Choroid plexus epithelial cell (primary cell): ENCODE measurements at regions not wholly inside any gene's neighbourhood (a gene's known extent, or its start where the extent isn't known, plus 50 kb on each side); places are given as distances from the start of the nearest gene placed in this dataset.

Source experiments
- DNase-seq: peaks from one replicate; pipeline ENCODE4 v3.0.0-alpha.2; 2010; ENCODE audit warnings: low read depth
- H3K4me3 ChIP-seq: 2 replicates; pipeline ENCODE4 v1.5.1; 2011; ENCODE audit warnings: low read depth, mild to moderate bottlenecking, control low read depth, low read length, moderate library complexity
- TF ChIP-seq, protein P1 (sequence below): conservative IDR thresholded peaks from 2 replicates; pipeline ENCODE4 v1.5.1; 2011; ENCODE audit warnings: low read depth, mild to moderate bottlenecking, control low read depth, inconsistent platforms, low read length, moderate library complexity

DNA sequence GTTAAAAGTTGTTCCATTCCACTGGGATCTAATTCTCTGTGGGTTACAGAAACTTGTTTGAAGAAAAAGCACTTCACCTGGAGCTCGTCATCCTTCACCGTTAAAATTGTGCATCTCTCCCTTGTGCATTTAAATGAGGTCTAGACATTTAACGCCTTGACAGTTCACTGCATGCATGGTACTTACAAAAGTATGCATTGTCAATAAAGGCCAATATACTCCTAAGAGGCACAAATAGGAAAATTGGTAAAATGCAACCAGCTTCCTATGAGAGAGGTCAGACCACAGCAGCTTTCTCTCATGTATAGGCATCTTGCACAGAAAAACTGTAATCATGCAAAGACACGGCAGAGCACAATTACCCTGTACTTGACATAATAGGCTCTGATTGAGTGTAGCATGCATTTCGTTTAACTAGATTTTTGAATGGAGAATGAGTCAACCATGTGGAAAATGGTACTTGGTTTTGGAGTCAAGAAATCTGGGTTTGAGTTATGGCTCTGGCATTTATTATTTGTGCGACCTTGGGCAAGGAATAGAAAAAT lies 378.5 kb downstream of the RFPL4B start:
- TF ChIP-seq, protein P1, sequence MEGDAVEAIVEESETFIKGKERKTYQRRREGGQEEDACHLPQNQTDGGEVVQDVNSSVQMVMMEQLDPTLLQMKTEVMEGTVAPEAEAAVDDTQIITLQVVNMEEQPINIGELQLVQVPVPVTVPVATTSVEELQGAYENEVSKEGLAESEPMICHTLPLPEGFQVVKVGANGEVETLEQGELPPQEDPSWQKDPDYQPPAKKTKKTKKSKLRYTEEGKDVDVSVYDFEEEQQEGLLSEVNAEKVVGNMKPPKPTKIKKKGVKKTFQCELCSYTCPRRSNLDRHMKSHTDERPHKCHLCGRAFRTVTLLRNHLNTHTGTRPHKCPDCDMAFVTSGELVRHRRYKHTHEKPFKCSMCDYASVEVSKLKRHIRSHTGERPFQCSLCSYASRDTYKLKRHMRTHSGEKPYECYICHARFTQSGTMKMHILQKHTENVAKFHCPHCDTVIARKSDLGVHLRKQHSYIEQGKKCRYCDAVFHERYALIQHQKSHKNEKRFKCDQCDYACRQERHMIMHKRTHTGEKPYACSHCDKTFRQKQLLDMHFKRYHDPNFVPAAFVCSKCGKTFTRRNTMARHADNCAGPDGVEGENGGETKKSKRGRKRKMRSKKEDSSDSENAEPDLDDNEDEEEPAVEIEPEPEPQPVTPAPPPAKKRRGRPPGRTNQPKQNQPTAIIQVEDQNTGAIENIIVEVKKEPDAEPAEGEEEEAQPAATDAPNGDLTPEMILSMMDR, result no peak
- no peak for DNase-seq
- no peak overlapping the region for H3K4me3 ChIP-seq

DNA sequence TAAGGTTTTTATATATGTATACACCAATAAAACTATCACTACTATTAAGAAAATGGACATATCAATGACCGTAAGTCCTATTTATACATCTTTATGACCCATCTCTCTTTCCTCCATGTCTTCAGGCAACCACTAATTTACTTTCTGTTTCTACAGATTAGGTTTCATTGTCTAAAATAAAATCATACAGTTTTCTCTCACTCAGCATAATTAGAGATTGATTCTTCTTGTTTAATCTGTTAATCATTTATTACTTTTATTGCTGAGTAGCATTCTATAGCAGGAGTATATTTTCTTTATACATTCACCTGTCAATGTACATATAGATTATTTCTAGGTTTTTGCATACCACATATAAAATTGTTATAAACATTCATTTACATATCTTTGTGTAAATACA lies 388.0 kb downstream of the RFPL4B start:
- DNase-seq, result no peak
- TF ChIP-seq, protein P1, result no peak
- H3K4me3 ChIP-seq, result no peak overlapping the region

DNA sequence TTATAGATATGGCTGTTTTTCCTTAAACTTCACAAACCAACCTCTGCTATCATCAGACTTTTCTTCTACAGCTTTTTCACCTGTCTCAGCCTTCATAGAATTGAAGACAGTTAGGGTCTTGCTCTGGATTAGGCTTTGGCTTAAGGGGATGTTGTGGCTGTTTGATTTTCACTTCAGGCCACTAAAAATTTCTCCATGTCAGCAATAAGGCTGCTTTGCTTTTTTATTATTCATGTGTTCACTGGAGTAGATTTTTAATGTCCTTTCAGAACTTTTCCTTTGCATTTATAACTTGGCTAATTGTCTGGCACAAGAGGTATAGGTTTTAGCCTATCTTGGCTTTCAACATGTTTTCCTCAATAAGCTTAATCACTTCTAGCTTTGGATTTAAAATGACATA lies 392.6 kb downstream of the RFPL4B start:
- TF ChIP-seq, protein P1, result no peak
- H3K4me3 ChIP-seq, result no peak overlapping the region
- DNase-seq, result no peak

DNA sequence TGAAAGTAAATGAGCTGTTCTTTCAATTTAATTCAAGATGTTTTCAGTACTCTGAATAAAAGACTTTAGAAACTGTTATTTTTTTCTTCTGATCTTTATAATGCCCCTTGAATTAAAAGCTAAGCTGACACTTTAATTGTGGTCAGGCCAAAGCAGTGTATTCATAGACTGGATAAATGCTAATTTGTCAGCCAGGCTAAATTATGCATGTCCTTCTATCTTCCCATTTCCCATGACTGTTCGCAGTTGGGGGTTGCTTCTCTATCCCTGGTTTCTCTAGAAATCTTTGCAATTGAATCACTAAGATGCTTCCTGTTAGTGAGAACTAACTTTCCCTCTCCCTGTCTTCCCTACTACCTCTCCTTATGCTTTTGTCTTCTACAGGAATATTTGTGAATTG lies 396.2 kb downstream of the RFPL4B start:
- H3K4me3 ChIP-seq, result no peak overlapping the region
- TF ChIP-seq, protein P1, result no peak
- DNase-seq, result no peak

DNA sequence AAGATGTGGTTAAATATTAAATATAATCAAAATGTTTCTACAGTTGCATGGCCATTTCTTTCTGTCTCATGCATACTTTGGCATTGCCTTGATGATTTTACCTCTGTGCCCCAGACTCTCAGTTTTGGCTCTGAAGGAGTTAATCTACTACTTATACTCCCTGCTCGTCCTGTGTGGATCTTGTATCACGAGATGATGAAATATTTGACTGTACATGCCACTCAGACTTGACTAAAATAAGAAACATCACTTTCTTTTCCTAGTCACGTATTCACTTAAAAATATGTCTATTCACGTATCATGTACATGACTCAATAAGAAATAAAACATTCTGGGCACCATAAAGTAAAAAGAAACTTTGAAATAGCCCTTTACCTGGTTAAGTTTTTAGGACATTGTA lies 397.7 kb downstream of the RFPL4B start:
- DNase-seq, result peak; percentile 6
- TF ChIP-seq, protein P1, result no peak
- H3K4me3 ChIP-seq, result no peak overlapping the region

DNA sequence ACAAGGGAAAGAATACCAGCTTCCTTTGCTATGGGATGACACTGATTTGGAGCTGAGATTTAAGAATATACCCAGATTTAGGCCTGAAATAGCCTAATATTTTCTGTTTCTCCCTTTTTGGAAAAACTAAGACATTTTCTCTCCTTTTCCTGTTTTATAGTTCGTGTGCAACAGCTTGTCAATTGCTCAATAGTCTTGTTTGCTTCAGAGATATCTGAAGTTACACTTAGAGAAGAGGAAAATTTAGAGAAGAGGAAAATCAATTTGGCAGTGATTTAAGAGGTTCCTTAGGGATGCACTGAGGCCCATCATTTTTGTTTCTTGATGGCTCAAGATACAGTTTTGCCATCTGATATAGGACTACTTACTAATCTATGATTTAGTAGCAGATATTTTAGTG lies 398.6 kb downstream of the RFPL4B start:
- TF ChIP-seq, protein P1, result no peak
- DNase-seq, result no peak
- H3K4me3 ChIP-seq, result no peak overlapping the region

DNA sequence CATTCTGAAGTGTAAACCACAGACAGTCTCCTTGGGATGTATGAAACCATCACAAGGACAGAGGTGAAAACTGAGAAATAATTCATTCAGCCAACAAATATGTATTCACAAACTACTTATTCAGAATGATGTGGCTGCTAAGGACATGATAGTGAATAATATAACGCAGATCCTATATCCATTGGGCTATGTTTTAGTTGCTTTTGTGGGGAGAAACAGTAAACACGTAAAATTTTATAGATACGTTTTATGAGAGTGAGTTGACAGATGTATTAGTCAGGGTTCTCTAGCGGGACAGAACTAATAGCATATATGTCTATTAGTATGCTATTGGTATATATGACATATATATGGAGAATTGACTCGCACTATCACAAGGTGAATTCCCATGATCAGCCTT lies 402.5 kb downstream of the RFPL4B start:
- H3K4me3 ChIP-seq, result no peak overlapping the region
- DNase-seq, result no peak
- TF ChIP-seq, protein P1, result no peak
